Prostate gland (tissue), 2 donors: ENCODE measurements at regions not wholly inside any gene's neighbourhood (a gene's known extent, or its start where the extent isn't known, plus 50 kb on each side); places are given as distances from the start of the nearest gene placed in this dataset.
"Not testable (repeated sequence)": the region's sequence is repeated elsewhere in the genome, so short reads cannot be mapped to it uniquely, and the experiment has no call there.

ENCODE experiments used
- CTCF ChIP-seq, 4 experiments: fragments of 200-600 bp in 2 of 4; fragments of 450-650 bp in 2 of 4; sonication (generic) in 2 of 4; IDR thresholded peaks; 1 replicate in 3 of 4; 2 replicates in 1 of 4; pipeline ENCODE4 v1.5.1; 2016 to 2019; ENCODE audit warnings: antibody characterized with exemption in 4 of 4, mild to moderate bottlenecking in 2 of 4, moderate library complexity in 2 of 4
- POLR2A ChIP-seq: fragments of 450-650 bp; IDR thresholded peaks from one replicate; pipeline ENCODE4 v1.6.1; 2016; ENCODE audit warnings: antibody characterized with exemption, mild to moderate bottlenecking
- POLR2AphosphoS5 ChIP-seq: sonication (generic); formaldehyde crosslinking; IDR thresholded peaks from one replicate; pipeline ENCODE4 v1.6.1; 2017; ENCODE audit warnings: antibody characterized with exemption

GRCh38 chr2:137913648-137914047 lies 50.6 kb upstream of the HNMT start:
- not testable (repeated sequence) for TF ChIP-seq CTCF (IDR thresholded peaks at IDR 0.05); POLR2AphosphoS5; POLR2A
